ENCODE measurements at regions not wholly inside any gene's neighbourhood (a gene's known extent, or its start where the extent isn't known, plus 50 kb on each side); places are given as distances from the start of the nearest gene placed in this dataset.

DNA sequence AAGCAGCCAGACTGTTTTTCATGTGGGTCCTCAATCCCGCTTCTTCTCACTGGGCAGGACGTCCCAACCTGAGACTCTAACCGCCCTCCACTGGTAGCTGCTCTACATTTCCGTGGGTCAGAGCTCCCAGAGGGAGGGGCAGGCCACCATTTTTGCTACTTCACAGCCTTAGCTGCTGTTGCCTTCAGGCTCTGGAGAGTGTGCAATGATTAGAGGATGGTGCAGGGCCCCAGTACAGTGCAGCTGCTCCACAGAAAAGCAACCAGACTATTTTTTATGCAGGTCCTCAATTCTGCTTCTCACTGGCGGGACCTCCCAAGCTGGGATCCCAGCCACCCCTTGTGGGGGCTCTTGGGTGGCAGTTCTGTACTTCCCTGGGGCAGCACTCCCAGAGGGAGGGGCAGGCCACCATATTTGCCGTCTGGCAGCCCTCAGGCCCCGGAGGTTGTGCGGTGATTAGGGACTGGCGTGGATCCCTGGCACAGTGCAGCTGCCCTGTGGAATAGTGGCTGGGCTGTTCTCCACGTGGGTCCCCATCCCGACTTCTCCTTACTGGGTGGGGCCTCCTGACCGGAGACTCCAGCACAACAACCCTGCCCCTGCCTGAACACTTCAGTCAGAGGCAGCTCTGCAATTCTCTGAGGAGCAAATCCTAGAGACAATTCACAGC is 647.6 kb upstream of the PKN2 start:
- BruUV-seq (replicated peaks): no TSS peak
- Mint-ChIP-seq H3K27me3 (ENCODE audit: unreplicated experiment) (no peaks in the 10 kb centered on the region), H3K4me1 (ENCODE audit: low read depth, unreplicated experiment) (no peaks in the 10 kb centered on the region), H3K9me3 (ENCODE audit: low read depth, unreplicated experiment) (peaks cover 6% of the 10 kb centered on the region), H3K27ac (ENCODE audit: unreplicated experiment) (no peak overlapping the region), H3K4me3 (ENCODE audit: low read depth, unreplicated experiment) (no peak overlapping the region), H3K36me3 (ENCODE audit: insufficient read depth, unreplicated experiment) (no peaks in the 10 kb centered on the region)
- CTCF ChIA-PET: no interaction called here
- DNase-seq: no peak
- intact Hi-C loops (cut with micrococcal nuclease; ENCODE audit: unreplicated experiment): no loop called here
- TF ChIP-seq CTCF (IDR thresholded peaks at IDR 0.05; ENCODE audit: unreplicated experiment): no peak

GRCh38 chr1:88039240-88039639 is 644.8 kb upstream of the PKN2 start:
- intact Hi-C loops (cut with micrococcal nuclease; ENCODE audit: unreplicated experiment): no loop called here
- Mint-ChIP-seq H3K36me3 (ENCODE audit: insufficient read depth, unreplicated experiment) (no peaks in the 10 kb centered on the region), H3K4me3 (ENCODE audit: low read depth, unreplicated experiment) (no peak overlapping the region), H3K27ac (ENCODE audit: unreplicated experiment) (no peak overlapping the region), H3K9me3 (ENCODE audit: low read depth, unreplicated experiment) (peaks cover 6% of the 10 kb centered on the region), H3K27me3 (ENCODE audit: unreplicated experiment) (no peaks in the 10 kb centered on the region), H3K4me1 (ENCODE audit: low read depth, unreplicated experiment) (peaks cover under 1% of the 10 kb centered on the region)
- TF ChIP-seq CTCF (IDR thresholded peaks at IDR 0.05; ENCODE audit: unreplicated experiment): no peak
- CTCF ChIA-PET: no interaction called here
- no peak for DNase-seq
- BruUV-seq (replicated peaks): no TSS peak

- Mint-ChIP-seq H3K27me3 (ENCODE audit: unreplicated experiment) (no peaks in the 10 kb centered on the region), H3K36me3 (ENCODE audit: insufficient read depth, unreplicated experiment) (no peaks in the 10 kb centered on the region), H3K4me1 (ENCODE audit: low read depth, unreplicated experiment) (peaks cover 8% of the 10 kb centered on the region), H3K27ac (ENCODE audit: unreplicated experiment) (no peak overlapping the region), H3K9me3 (ENCODE audit: low read depth, unreplicated experiment) (peaks cover 6% of the 10 kb centered on the region), H3K4me3 (ENCODE audit: low read depth, unreplicated experiment) (no peak overlapping the region)
- no peak for DNase-seq
- CTCF ChIA-PET: no interaction called here
- intact Hi-C loops (cut with micrococcal nuclease; ENCODE audit: unreplicated experiment): no loop called here
- no peak for TF ChIP-seq CTCF (IDR thresholded peaks at IDR 0.05; ENCODE audit: unreplicated experiment)
- BruUV-seq (replicated peaks): no TSS peak
These were observed 640.2 kb upstream of the PKN2 start for GRCh38 chr1:88043834-88044233.

GRCh38 chr1:88052167-88052566 is 631.9 kb upstream of the PKN2 start:
- Mint-ChIP-seq H3K4me3 (ENCODE audit: low read depth, unreplicated experiment) (no peak overlapping the region), H3K4me1 (ENCODE audit: low read depth, unreplicated experiment) (no peaks in the 10 kb centered on the region), H3K36me3 (ENCODE audit: insufficient read depth, unreplicated experiment) (no peaks in the 10 kb centered on the region), H3K27me3 (ENCODE audit: unreplicated experiment) (no peaks in the 10 kb centered on the region), H3K27ac (ENCODE audit: unreplicated experiment) (no peak overlapping the region), H3K9me3 (ENCODE audit: low read depth, unreplicated experiment) (no peaks in the 10 kb centered on the region)
- no peak for TF ChIP-seq CTCF (IDR thresholded peaks at IDR 0.05; ENCODE audit: unreplicated experiment)
- CTCF ChIA-PET: interaction anchor here (0.6 kb wide), 1 partner anchor 1944 kb away, joined by 5 read pairs; no protein-coding TSS in a partner anchor
- DNase-seq: no peak
- intact Hi-C loops (cut with micrococcal nuclease; ENCODE audit: unreplicated experiment): no loop called here
- BruUV-seq (replicated peaks): no TSS peak
